ENCODE measurements at regions not wholly inside any gene's neighbourhood (a gene's known extent, or its start where the extent isn't known, plus 50 kb on each side); places are given as distances from the start of the nearest gene placed in this dataset.
"Not testable (repeated sequence)": the region's sequence is repeated elsewhere in the genome, so short reads cannot be mapped to it uniquely, and the experiment has no call there.

DNA sequence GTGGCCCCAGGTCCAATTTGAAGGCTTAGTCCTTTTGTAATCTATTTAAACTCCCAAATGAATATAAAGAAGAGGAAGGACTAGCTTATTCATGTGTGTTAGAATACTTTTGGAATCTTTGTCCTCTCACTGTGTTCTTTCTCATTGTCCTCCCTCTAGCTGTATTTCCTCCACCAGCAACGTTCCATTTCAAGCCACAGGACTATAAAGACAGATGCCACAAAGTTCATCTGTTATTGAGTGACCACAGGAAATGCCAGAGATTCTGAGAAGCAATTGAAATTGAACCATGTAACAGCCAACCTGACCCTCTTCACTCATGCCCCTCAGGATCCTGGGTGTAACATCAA, 336.6 kb upstream of the API5 start:
- H3K4me3 Mint-ChIP-seq (ENCODE audit: unreplicated experiment), result no peak overlapping the region
- TF ChIP-seq, protein P1, sequence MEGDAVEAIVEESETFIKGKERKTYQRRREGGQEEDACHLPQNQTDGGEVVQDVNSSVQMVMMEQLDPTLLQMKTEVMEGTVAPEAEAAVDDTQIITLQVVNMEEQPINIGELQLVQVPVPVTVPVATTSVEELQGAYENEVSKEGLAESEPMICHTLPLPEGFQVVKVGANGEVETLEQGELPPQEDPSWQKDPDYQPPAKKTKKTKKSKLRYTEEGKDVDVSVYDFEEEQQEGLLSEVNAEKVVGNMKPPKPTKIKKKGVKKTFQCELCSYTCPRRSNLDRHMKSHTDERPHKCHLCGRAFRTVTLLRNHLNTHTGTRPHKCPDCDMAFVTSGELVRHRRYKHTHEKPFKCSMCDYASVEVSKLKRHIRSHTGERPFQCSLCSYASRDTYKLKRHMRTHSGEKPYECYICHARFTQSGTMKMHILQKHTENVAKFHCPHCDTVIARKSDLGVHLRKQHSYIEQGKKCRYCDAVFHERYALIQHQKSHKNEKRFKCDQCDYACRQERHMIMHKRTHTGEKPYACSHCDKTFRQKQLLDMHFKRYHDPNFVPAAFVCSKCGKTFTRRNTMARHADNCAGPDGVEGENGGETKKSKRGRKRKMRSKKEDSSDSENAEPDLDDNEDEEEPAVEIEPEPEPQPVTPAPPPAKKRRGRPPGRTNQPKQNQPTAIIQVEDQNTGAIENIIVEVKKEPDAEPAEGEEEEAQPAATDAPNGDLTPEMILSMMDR (IDR thresholded peaks at IDR 0.05; ENCODE audit: unreplicated experiment), result no peak

DNA sequence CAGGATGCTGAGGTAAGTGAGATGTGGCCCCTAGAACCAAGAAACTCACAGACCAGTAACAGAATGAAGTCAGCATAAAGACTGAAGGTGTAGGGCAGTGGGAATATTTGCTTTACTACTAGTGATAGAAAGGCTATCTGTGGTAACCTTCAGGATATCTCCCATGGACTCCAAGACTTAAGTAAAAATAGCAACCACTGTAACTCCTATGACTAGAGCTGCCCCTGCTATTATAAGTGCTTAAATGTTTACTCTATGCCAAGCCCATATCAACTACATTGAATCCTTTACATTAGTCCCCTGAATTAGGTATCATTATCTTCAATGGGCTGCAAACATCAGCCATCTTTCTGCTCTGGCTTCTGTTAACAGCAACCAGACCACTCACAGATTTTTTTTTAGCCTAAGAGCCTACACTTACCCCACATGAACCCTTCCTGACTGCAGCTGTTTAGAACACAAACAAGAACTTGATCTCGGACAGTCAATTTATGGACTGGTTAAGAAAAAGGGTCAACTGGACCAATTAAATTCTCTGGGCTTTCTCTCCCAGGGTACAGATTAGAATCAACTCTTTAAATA, 335.1 kb upstream of the API5 start:
- DNase-seq (ENCODE audit: low spot score), result no peak
- TF ChIP-seq, protein P1 (IDR thresholded peaks at IDR 0.05; ENCODE audit: unreplicated experiment), result no peak
- Mint-ChIP-seq H3K27ac (ENCODE audit: unreplicated experiment) (no peak overlapping the region), H3K9me3 (ENCODE audit: unreplicated experiment) (no peaks in the 10 kb centered on the region), H3K4me1 (ENCODE audit: unreplicated experiment) (peaks cover 4% of the 10 kb centered on the region), H3K27me3 (ENCODE audit: unreplicated experiment) (peaks cover 2% of the 10 kb centered on the region), H3K4me3 (ENCODE audit: unreplicated experiment) (no peak overlapping the region), H3K36me3 (ENCODE audit: low read depth, unreplicated experiment) (no peaks in the 10 kb centered on the region)

More for the DNA sequence above, 336.6 kb upstream of the API5 start:
- DNase-seq (ENCODE audit: low spot score), result no peak
- no peak overlapping the region for H3K27ac Mint-ChIP-seq (ENCODE audit: unreplicated experiment)
- peaks cover 4% of the 10 kb centered on the region for H3K4me1 Mint-ChIP-seq (ENCODE audit: unreplicated experiment)
- H3K36me3 Mint-ChIP-seq (ENCODE audit: low read depth, unreplicated experiment), result no peaks in the 10 kb centered on the region
- H3K9me3 Mint-ChIP-seq (ENCODE audit: unreplicated experiment), result no peaks in the 10 kb centered on the region
- peaks cover 2% of the 10 kb centered on the region for H3K27me3 Mint-ChIP-seq (ENCODE audit: unreplicated experiment)

DNA sequence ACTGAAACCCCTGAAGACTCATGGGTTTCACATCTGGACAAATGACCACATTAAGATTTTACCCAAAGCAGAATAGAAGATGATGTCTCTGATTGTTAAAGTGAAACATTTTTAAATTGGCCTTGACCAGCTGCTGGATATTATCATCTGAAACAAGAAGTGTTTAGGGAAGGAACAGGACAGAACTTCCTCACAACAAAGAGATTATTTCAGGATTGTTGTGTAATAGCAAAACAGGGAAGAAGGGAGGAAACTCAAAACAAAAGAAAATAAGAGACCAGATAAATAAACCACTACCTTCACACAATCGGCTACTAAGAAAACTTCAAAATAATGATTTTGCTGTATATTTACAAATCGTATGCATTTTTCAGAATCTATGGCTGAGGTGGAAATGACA, 319.2 kb upstream of the API5 start:
- DNase-seq (ENCODE audit: low spot score), result no peak
- Mint-ChIP-seq H3K27me3 (ENCODE audit: unreplicated experiment) (no peaks in the 10 kb centered on the region), H3K4me3 (ENCODE audit: unreplicated experiment) (no peak overlapping the region), H3K4me1 (ENCODE audit: unreplicated experiment) (peaks cover 7% of the 10 kb centered on the region), H3K27ac (ENCODE audit: unreplicated experiment) (no peak overlapping the region), H3K9me3 (ENCODE audit: unreplicated experiment) (peaks cover 5% of the 10 kb centered on the region), H3K36me3 (ENCODE audit: low read depth, unreplicated experiment) (no peaks in the 10 kb centered on the region)
- TF ChIP-seq, protein P1 (IDR thresholded peaks at IDR 0.05; ENCODE audit: unreplicated experiment), result no peak

DNA sequence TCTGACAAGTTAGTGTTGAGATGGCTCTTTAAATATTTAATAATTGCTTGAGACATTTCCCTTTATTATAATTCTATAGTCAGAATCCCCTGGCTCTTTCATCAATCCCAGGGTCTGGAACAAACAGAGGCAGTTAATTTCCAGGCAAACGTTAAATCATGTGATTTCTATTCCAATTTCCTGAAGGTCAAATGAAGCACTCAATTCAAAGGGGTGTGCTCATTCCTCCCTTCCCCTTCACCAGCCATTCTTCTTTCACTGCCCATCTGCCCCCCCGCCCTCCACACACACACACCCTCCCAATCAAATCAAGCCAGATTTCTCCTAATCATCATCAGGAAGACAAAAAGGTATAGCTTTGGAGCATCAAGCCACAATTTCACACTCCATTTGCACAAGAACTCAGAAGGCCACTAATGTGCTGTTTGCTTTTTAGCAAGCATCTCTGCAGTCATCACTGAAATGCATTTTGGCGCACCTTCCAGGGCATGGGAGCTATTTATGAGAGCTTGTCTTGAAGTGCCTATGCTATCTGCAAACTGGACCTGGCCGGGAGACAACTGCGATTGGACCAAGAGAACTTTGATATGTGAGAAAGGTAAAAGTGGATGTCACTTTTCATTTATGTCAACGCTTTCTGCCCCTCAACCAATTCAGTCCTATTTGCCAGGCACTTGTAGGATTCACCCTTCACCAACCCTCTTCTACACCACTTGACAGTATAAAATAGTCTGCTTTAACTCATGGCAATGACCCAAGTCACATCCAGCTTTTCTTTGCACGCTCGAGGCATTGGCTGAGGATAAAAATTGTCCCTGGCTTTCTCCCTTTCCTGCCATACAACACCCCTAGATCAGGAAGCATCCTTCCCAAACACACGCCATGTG, 315.1 kb upstream of the API5 start:
- TF ChIP-seq, protein P1 (IDR thresholded peaks at IDR 0.05; ENCODE audit: unreplicated experiment), result no peak
- DNase-seq (ENCODE audit: low spot score), result no peak
- H3K9me3 Mint-ChIP-seq (ENCODE audit: unreplicated experiment), result no peaks in the 10 kb centered on the region
- H3K4me1 Mint-ChIP-seq (ENCODE audit: unreplicated experiment), result peaks cover 7% of the 10 kb centered on the region
- no peak overlapping the region for H3K27ac Mint-ChIP-seq (ENCODE audit: unreplicated experiment)
- no peaks in the 10 kb centered on the region for H3K27me3 Mint-ChIP-seq (ENCODE audit: unreplicated experiment)
- no peaks in the 10 kb centered on the region for H3K36me3 Mint-ChIP-seq (ENCODE audit: low read depth, unreplicated experiment)
- no peak overlapping the region for H3K4me3 Mint-ChIP-seq (ENCODE audit: unreplicated experiment)

DNA sequence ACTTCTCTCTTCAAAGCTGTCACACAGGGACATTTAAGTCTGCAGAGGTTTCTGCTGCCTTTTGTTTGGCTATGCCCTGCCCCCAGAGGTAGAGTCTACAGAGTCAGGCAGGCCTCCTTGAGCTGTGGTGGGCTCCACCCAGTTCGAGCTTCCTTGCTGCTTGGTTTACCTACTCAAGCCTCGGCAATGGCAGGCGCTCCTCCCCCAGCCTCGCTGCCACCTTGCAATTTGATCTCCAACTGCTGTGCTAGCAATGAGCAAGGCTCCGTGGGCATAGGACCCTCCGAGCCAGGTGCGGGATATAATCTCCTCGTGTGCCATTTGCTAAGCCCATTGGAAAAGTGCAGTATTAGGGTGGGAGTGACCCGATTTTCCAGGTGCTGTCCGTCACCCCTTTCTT, 306.9 kb upstream of the API5 start:
- H3K4me1 Mint-ChIP-seq (ENCODE audit: unreplicated experiment); H3K36me3 Mint-ChIP-seq (ENCODE audit: low read depth, unreplicated experiment); H3K27ac Mint-ChIP-seq (ENCODE audit: unreplicated experiment); H3K4me3 Mint-ChIP-seq (ENCODE audit: unreplicated experiment); H3K27me3 Mint-ChIP-seq (ENCODE audit: unreplicated experiment); DNase-seq (ENCODE audit: low spot score): not testable (repeated sequence)
- H3K9me3 Mint-ChIP-seq (ENCODE audit: unreplicated experiment), result peaks cover 16% of the 10 kb centered on the region
